ENCODE measurements at regions not wholly inside any gene's neighbourhood (a gene's known extent, or its start where the extent isn't known, plus 50 kb on each side); places are given as distances from the start of the nearest gene placed in this dataset.

GRCh38 chr22:47659467-47660223 lies 897.2 kb downstream of the TBC1D22A start:
- H3K9me3 Mint-ChIP-seq: peaks cover 21% of the 10 kb centered on the region
- no peak overlapping the region for H3K27ac Mint-ChIP-seq
- H3K27me3 Mint-ChIP-seq (ENCODE audit: low read depth): peaks cover 17% of the 10 kb centered on the region
- no peaks in the 10 kb centered on the region for H3K36me3 Mint-ChIP-seq (ENCODE audit: low read depth)
- H3K4me3 Mint-ChIP-seq: no peak overlapping the region
- TF ChIP-seq CTCF (IDR thresholded peaks at IDR 0.05; ENCODE audit: unreplicated experiment in 3 of 3): no peak
- no peaks in the 10 kb centered on the region for H3K4me1 Mint-ChIP-seq

- Mint-ChIP-seq H3K27me3 (ENCODE audit: low read depth) (peaks cover 16% of the 10 kb centered on the region), H3K4me1 (no peaks in the 10 kb centered on the region), H3K9me3 (peaks cover 18% of the 10 kb centered on the region), H3K4me3 (no peak overlapping the region), H3K36me3 (ENCODE audit: low read depth) (no peaks in the 10 kb centered on the region), H3K27ac (no peak overlapping the region)
- no peak for TF ChIP-seq CTCF (IDR thresholded peaks at IDR 0.05; ENCODE audit: unreplicated experiment in 3 of 3)
These were observed 895.7 kb downstream of the TBC1D22A start for GRCh38 chr22:47658182-47658581.

GRCh38 chr22:47657224-47657623 lies 894.8 kb downstream of the TBC1D22A start:
- Mint-ChIP-seq H3K4me1 (no peaks in the 10 kb centered on the region), H3K9me3 (peaks cover 13% of the 10 kb centered on the region), H3K27me3 (ENCODE audit: low read depth) (peaks cover 15% of the 10 kb centered on the region), H3K4me3 (no peak overlapping the region), H3K27ac (no peak overlapping the region), H3K36me3 (ENCODE audit: low read depth) (no peaks in the 10 kb centered on the region)
- no peak for TF ChIP-seq CTCF (IDR thresholded peaks at IDR 0.05; ENCODE audit: unreplicated experiment in 3 of 3)

GRCh38 chr22:47656806-47657205 lies 894.4 kb downstream of the TBC1D22A start:
- H3K27ac Mint-ChIP-seq: no peak overlapping the region
- no peak for TF ChIP-seq CTCF (IDR thresholded peaks at IDR 0.05; ENCODE audit: unreplicated experiment in 3 of 3)
- H3K9me3 Mint-ChIP-seq: peaks cover 13% of the 10 kb centered on the region
- H3K36me3 Mint-ChIP-seq (ENCODE audit: low read depth): no peaks in the 10 kb centered on the region
- no peak overlapping the region for H3K4me3 Mint-ChIP-seq
- peaks cover 15% of the 10 kb centered on the region for H3K27me3 Mint-ChIP-seq (ENCODE audit: low read depth)
- H3K4me1 Mint-ChIP-seq: no peaks in the 10 kb centered on the region

GRCh38 chr22:47655930-47656329 lies 893.5 kb downstream of the TBC1D22A start:
- no peak overlapping the region for H3K4me3 Mint-ChIP-seq
- no peak overlapping the region for H3K27ac Mint-ChIP-seq
- TF ChIP-seq CTCF (IDR thresholded peaks at IDR 0.05; ENCODE audit: unreplicated experiment in 3 of 3): no peak
- peaks cover 13% of the 10 kb centered on the region for H3K9me3 Mint-ChIP-seq
- H3K27me3 Mint-ChIP-seq (ENCODE audit: low read depth): peaks cover 15% of the 10 kb centered on the region
- no peaks in the 10 kb centered on the region for H3K4me1 Mint-ChIP-seq
- no peaks in the 10 kb centered on the region for H3K36me3 Mint-ChIP-seq (ENCODE audit: low read depth)

GRCh38 chr22:47654922-47655491 lies 892.6 kb downstream of the TBC1D22A start:
- H3K4me3 Mint-ChIP-seq: no peak overlapping the region
- peaks cover 15% of the 10 kb centered on the region for H3K27me3 Mint-ChIP-seq (ENCODE audit: low read depth)
- H3K27ac Mint-ChIP-seq: no peak overlapping the region
- no peaks in the 10 kb centered on the region for H3K4me1 Mint-ChIP-seq
- H3K36me3 Mint-ChIP-seq (ENCODE audit: low read depth): no peaks in the 10 kb centered on the region
- peaks cover 8% of the 10 kb centered on the region for H3K9me3 Mint-ChIP-seq
- TF ChIP-seq CTCF (IDR thresholded peaks at IDR 0.05; ENCODE audit: unreplicated experiment in 3 of 3): no peak

Data from nephron (organoid).